GM19238 (cell line): ENCODE measurements at regions not wholly inside any gene's neighbourhood (a gene's known extent, or its start where the extent isn't known, plus 50 kb on each side); places are given as distances from the start of the nearest gene placed in this dataset.

Experiments
- DNase-seq: peaks from one replicate; pipeline ENCODE4 v3.0.0; 2011; ENCODE audit warnings: low spot score; ENCODE audit not compliant: insufficient read length

- no peak for DNase-seq
These were observed 277.6 kb downstream of the ZNF608 start for GRCh38 chr5:124468671-124469411.

GRCh38 chr5:124467745-124468144 lies 278.7 kb downstream of the ZNF608 start:
- no peak for DNase-seq

- no peak for DNase-seq
These were observed 280.4 kb downstream of the ZNF608 start for GRCh38 chr5:124466011-124466410.

GRCh38 chr5:124463851-124464250 lies 282.6 kb downstream of the ZNF608 start:
- no peak for DNase-seq

GRCh38 chr5:124462751-124463150 lies 283.7 kb downstream of the ZNF608 start:
- no peak for DNase-seq

GRCh38 chr5:124461941-124462340 lies 284.5 kb downstream of the ZNF608 start:
- DNase-seq = no peak

GRCh38 chr5:124461157-124461556 lies 285.3 kb downstream of the ZNF608 start:
- no peak for DNase-seq

GRCh38 chr5:124460642-124461041 lies 285.8 kb downstream of the ZNF608 start:
- no peak for DNase-seq

GRCh38 chr5:124459984-124460383 lies 286.5 kb downstream of the ZNF608 start:
- DNase-seq = no peak

GRCh38 chr5:124457901-124458300 lies 288.5 kb downstream of the ZNF608 start:
- DNase-seq = no peak

GRCh38 chr5:124457101-124457500 lies 289.3 kb downstream of the ZNF608 start:
- no peak for DNase-seq

- no peak for DNase-seq
These were observed 290.2 kb downstream of the ZNF608 start for GRCh38 chr5:124456249-124456648.

- DNase-seq = no peak
These were observed 292.4 kb downstream of the ZNF608 start for GRCh38 chr5:124454081-124454480.

GRCh38 chr5:124453221-124454051 lies 293.0 kb downstream of the ZNF608 start:
- peak; percentile 18 for DNase-seq

- no peak for DNase-seq
These were observed 294.0 kb downstream of the ZNF608 start for GRCh38 chr5:124452412-124452811.

GRCh38 chr5:124451721-124452383 lies 294.6 kb downstream of the ZNF608 start:
- DNase-seq = no peak

GRCh38 chr5:124446120-124446519 lies 300.3 kb downstream of the ZNF608 start:
- no peak for DNase-seq

- DNase-seq = no peak
These were observed 301.3 kb downstream of the ZNF608 start for GRCh38 chr5:124445070-124445619.

GRCh38 chr5:124444147-124444775 lies 302.2 kb downstream of the ZNF608 start:
- DNase-seq = peak; percentile 18

GRCh38 chr5:124440471-124440870 lies 306.0 kb downstream of the ZNF608 start:
- DNase-seq = no peak

GRCh38 chr5:124439609-124440008 lies 306.8 kb downstream of the ZNF608 start:
- no peak for DNase-seq
